ENCODE measurements at regions not wholly inside any gene's neighbourhood (a gene's known extent, or its start where the extent isn't known, plus 50 kb on each side); places are given as distances from the start of the nearest gene placed in this dataset.

DNA sequence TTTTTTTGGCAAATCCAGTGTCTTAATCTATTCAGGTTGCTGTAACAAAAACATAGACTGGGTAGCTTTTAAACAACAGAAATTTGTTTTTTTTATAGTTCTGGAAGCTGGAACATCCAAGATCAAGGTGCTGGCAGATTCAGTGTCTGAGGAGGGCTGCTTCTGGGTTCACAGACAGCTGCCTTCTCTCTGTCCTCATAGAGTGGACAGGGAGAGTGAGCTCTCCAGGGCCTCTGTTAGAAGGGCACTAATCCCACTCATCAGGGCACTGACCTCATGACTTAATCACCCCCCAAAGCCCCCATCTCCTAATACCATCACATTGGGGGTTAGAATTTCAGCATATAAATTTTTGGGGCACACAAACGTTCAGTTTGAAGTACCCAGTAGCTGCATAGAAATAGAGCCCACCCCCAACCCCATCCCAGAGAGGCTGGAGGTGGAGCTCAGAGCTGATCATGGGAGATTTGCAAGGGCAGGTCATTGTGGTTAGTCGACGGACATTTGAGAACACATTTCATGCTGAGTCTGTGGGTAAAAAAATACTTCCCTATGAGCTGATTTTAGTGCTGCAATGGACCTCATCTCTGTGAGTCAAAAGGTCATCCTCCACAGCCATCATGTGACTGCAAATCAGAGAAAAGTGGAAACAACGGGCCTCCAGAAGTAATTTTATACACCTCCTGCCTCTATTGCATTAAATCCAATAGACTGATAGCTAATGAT, 203.1 kb upstream of the CADM1 start:
- H3K36me3 ChIP-seq (ENCODE audit: control insufficient read depth, insufficient read depth, low read length) = no peaks in the 10 kb centered on the region
- H3K9ac ChIP-seq (ENCODE audit: low read depth, low read length) = no peak overlapping the region
- no peaks in the 10 kb centered on the region for H3K27me3 ChIP-seq (ENCODE audit: control insufficient read depth, insufficient read depth, low read length)
- H3K4me1 ChIP-seq (ENCODE audit: control insufficient read depth, insufficient read depth, low read length) = no peaks in the 10 kb centered on the region
- no peaks in the 10 kb centered on the region for H3K9me3 ChIP-seq (ENCODE audit: control insufficient read depth, insufficient read depth, low read length)
- no peak overlapping the region for H3K4me3 ChIP-seq (ENCODE audit: low read depth, low read length)

DNA sequence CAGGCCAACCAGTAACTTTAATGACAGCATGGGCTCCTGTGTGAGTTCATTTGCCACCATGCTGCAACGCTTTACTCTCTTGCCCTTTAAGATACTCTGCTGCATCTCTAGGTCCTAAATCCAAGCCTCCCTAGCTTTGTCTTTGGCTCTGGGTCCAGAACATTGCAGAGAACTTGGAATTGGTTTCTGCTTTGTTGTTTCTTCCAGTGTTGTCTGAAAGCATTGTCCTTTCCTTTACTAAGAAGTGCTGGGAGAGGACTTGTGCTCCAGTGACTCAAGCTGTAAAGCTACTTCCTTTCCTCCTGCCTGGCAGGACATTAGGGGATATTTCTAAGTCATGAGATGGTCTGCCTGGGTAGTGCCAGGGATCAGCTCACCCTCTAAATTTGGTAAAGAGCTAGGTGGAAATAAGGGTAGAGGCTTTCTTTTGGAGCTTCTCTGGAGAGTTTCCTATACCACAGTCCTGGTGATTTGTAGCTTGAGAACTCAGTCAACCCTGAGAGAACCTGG, 202.5 kb upstream of the CADM1 start:
- no peaks in the 10 kb centered on the region for H3K4me1 ChIP-seq (ENCODE audit: control insufficient read depth, insufficient read depth, low read length)
- H3K9me3 ChIP-seq (ENCODE audit: control insufficient read depth, insufficient read depth, low read length) = no peaks in the 10 kb centered on the region
- H3K4me3 ChIP-seq (ENCODE audit: low read depth, low read length) = no peak overlapping the region
- no peak overlapping the region for H3K9ac ChIP-seq (ENCODE audit: low read depth, low read length)
- H3K27me3 ChIP-seq (ENCODE audit: control insufficient read depth, insufficient read depth, low read length) = no peaks in the 10 kb centered on the region
- no peaks in the 10 kb centered on the region for H3K36me3 ChIP-seq (ENCODE audit: control insufficient read depth, insufficient read depth, low read length)

- Histone ChIP-seq H3K4me3 (ENCODE audit: low read depth, low read length) (no peak overlapping the region), H3K36me3 (ENCODE audit: control insufficient read depth, insufficient read depth, low read length) (no peaks in the 10 kb centered on the region), H3K27me3 (ENCODE audit: control insufficient read depth, insufficient read depth, low read length) (no peaks in the 10 kb centered on the region), H3K9me3 (ENCODE audit: control insufficient read depth, insufficient read depth, low read length) (no peaks in the 10 kb centered on the region), H3K9ac (ENCODE audit: low read depth, low read length) (no peak overlapping the region), H3K4me1 (ENCODE audit: control insufficient read depth, insufficient read depth, low read length) (no peaks in the 10 kb centered on the region)
These were observed 201.0 kb upstream of the CADM1 start for GRCh38 chr11:115705200-115705599.

DNA sequence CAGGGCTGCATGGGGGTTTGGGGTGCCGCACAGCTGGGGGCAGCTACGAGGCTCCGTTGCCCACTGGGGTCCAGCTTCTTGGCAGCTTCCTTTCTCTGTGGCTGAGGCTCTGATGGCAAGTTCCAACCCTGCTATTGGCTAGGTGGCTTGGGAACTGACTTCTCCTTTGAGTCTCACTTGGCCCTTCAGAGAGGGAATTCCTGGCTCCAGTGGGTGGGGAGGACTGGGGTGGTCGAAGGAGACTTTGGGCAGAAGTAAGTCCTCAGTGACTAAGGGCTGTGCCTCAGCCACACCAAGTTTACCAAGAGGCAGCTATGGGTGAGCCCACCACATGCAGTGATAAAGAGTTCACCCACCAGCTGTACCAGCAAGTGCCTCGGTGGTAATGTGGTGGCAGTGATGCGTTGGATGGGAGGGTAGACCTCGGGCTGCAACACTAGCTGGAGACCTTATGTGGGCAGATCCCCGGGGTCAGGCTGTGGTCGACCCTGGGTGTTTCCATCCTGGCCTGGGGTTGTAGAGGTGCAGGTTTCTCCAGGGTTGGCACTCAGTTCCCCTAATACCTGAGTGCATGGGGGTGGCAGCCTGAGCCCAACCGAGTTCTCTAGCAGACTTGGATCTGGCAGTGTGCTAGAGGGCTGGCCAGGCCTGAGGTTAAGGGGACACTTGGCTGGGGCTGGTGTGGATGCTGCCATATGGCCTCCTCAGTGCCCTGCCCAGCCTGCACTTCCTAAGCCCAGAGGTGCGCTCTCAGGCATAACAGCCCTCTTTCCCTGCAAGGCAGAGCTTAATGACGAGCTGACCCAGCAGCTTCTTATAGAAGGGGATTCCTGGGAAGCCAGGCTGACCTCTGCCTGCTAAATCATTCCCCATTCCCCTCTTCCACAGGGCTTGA, 197.0 kb upstream of the CADM1 start:
- no peaks in the 10 kb centered on the region for H3K27me3 ChIP-seq (ENCODE audit: control insufficient read depth, insufficient read depth, low read length)
- H3K4me3 ChIP-seq (ENCODE audit: low read depth, low read length) = no peak overlapping the region
- H3K36me3 ChIP-seq (ENCODE audit: control insufficient read depth, insufficient read depth, low read length) = no peaks in the 10 kb centered on the region
- H3K4me1 ChIP-seq (ENCODE audit: control insufficient read depth, insufficient read depth, low read length) = no peaks in the 10 kb centered on the region
- no peaks in the 10 kb centered on the region for H3K9me3 ChIP-seq (ENCODE audit: control insufficient read depth, insufficient read depth, low read length)
- H3K9ac ChIP-seq (ENCODE audit: low read depth, low read length) = no peak overlapping the region

- no peak overlapping the region for H3K9ac ChIP-seq (ENCODE audit: low read depth, low read length)
- H3K4me3 ChIP-seq (ENCODE audit: low read depth, low read length) = no peak overlapping the region
- H3K9me3 ChIP-seq (ENCODE audit: control insufficient read depth, insufficient read depth, low read length) = no peaks in the 10 kb centered on the region
- H3K27me3 ChIP-seq (ENCODE audit: control insufficient read depth, insufficient read depth, low read length) = no peaks in the 10 kb centered on the region
- no peaks in the 10 kb centered on the region for H3K36me3 ChIP-seq (ENCODE audit: control insufficient read depth, insufficient read depth, low read length)
- H3K4me1 ChIP-seq (ENCODE audit: control insufficient read depth, insufficient read depth, low read length) = peaks cover 3% of the 10 kb centered on the region
These were observed 196.3 kb upstream of the CADM1 start for GRCh38 chr11:115700496-115700895.

DNA sequence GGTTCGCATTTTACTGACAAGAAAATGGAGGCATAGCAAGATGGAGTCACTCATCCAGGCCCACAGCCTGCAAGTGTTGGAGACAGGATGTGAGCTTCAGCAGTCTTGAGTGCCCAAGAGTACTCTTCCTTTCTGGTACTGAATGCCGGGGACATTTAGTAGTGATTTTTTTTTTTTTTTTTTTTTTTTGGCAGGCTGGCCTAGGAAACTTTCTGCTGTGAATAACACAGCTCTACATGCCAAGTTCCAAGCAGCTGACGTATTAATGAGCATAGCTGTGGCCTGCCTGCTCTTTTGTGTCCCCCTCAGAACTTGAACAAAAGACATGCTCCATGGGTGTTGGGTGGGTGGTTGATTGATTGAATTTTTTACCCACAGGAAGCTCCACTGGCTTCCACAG, 195.5 kb upstream of the CADM1 start:
- H3K9ac ChIP-seq (ENCODE audit: low read depth, low read length) = no peak overlapping the region

DNA sequence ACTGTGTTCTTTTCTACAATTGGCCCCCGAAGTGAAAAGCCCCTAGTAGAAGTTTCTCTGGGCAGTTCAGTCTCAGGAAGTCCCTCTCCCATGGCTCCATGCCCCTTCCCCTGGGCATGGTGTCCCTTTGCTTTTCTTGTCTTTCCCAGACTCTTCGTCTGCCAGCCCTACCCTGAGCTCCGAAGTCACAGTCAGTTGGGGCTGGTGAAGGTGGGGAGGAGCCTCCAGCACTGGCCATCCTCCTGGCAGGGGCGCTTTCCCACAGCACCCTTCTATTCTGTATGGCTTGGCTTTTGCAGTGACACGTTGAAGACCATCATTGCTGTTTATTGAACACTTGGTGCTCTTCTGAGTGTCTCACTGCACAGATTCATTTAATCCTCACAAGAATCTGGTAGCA, 195.1 kb upstream of the CADM1 start:
- no peaks in the 10 kb centered on the region for H3K9me3 ChIP-seq (ENCODE audit: control insufficient read depth, insufficient read depth, low read length)
- no peaks in the 10 kb centered on the region for H3K27me3 ChIP-seq (ENCODE audit: control insufficient read depth, insufficient read depth, low read length)
- H3K36me3 ChIP-seq (ENCODE audit: control insufficient read depth, insufficient read depth, low read length) = no peaks in the 10 kb centered on the region

More for the DNA sequence above, 195.5 kb upstream of the CADM1 start:
- Histone ChIP-seq H3K9me3 (ENCODE audit: control insufficient read depth, insufficient read depth, low read length) (no peaks in the 10 kb centered on the region), H3K4me1 (ENCODE audit: control insufficient read depth, insufficient read depth, low read length) (peaks cover 3% of the 10 kb centered on the region), H3K27me3 (ENCODE audit: control insufficient read depth, insufficient read depth, low read length) (no peaks in the 10 kb centered on the region), H3K36me3 (ENCODE audit: control insufficient read depth, insufficient read depth, low read length) (no peaks in the 10 kb centered on the region), H3K4me3 (ENCODE audit: low read depth, low read length) (no peak overlapping the region)

DNA sequence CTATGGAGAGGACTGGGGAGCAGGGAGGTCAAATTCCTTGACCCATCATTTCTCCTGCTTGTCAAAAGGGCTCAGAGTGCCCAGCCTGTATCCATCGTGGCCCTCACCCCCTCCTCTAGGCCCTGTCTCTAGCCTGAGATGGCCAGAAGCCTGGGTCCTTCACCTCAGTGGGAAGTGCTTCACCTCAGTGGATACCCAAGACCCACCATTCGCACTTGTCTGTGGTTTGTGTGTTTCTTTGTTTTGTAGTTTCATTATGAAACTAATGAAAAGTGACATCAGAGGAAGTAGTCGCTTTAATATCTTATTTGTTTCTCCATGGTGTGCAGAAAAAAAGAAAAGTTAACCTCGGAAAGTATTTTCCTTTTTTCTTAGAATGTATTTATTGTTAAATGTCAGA, 194.0 kb upstream of the CADM1 start:
- Histone ChIP-seq H3K9me3 (ENCODE audit: control insufficient read depth, insufficient read depth, low read length) (no peaks in the 10 kb centered on the region), H3K4me1 (ENCODE audit: control insufficient read depth, insufficient read depth, low read length) (peaks cover 3% of the 10 kb centered on the region), H3K4me3 (ENCODE audit: low read depth, low read length) (no peak overlapping the region), H3K9ac (ENCODE audit: low read depth, low read length) (no peak overlapping the region), H3K36me3 (ENCODE audit: control insufficient read depth, insufficient read depth, low read length) (no peaks in the 10 kb centered on the region), H3K27me3 (ENCODE audit: control insufficient read depth, insufficient read depth, low read length) (no peaks in the 10 kb centered on the region)

More for the DNA sequence above, 195.1 kb upstream of the CADM1 start:
- no peak overlapping the region for H3K4me3 ChIP-seq (ENCODE audit: low read depth, low read length)
- peaks cover 3% of the 10 kb centered on the region for H3K4me1 ChIP-seq (ENCODE audit: control insufficient read depth, insufficient read depth, low read length)
- H3K9ac ChIP-seq (ENCODE audit: low read depth, low read length) = no peak overlapping the region

DNA sequence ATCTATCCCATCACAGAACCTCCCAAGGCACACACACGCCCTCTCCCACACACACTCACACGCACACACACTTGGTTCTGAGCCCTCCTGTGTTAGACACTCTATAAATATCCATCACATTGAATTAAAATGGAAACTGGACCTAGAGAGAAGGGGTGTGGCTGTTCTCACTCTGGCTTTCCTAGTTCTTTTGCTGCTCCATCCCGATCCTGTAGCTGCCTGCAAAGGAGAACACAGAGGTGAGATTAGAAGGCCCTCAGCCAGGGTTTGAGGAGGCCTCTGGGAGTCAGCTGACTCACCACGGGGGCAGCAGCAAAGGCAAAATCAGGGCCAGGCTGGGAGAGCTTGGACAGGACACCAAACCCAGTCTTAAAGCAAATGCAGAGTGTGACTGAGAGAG, 192.3 kb upstream of the CADM1 start:
- H3K36me3 ChIP-seq (ENCODE audit: control insufficient read depth, insufficient read depth, low read length) = no peaks in the 10 kb centered on the region
- H3K4me3 ChIP-seq (ENCODE audit: low read depth, low read length) = no peak overlapping the region
- H3K9ac ChIP-seq (ENCODE audit: low read depth, low read length) = no peak overlapping the region
- H3K9me3 ChIP-seq (ENCODE audit: control insufficient read depth, insufficient read depth, low read length) = no peaks in the 10 kb centered on the region
- no peaks in the 10 kb centered on the region for H3K27me3 ChIP-seq (ENCODE audit: control insufficient read depth, insufficient read depth, low read length)
- peaks cover 3% of the 10 kb centered on the region for H3K4me1 ChIP-seq (ENCODE audit: control insufficient read depth, insufficient read depth, low read length)

DNA sequence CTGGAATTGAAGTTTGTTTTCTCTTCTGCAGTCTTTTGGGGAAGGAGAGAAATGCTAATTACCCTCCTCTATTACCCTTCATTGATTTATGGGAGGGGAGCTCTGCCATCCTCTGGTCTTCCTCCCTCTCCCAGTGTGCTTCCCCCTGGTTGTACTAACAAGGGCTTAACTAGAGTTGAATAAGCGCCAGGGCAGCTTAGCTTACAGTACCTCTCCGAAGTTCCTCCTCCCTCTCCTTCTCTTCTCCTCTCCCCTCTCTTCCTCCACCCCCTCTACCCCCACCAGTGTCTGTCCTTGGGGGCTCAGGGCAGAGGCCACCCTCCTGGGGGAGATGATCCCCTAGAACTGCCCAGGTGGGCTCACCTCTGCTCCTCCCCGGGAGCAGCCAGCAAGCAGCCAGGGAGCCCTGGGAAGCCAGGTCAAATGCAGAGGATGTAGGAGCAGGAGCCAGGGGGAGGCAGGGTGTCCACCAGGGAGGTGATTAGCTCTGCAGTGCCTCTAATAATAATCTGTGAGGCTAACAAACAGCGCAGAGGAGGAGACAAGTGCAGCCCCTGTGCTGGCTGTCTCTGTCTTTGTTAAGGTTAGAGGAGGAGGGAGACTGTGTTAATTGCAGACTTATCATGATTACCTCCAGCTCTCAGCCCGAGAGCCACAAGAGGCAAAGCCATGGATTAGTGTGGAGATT, 191.6 kb upstream of the CADM1 start:
- H3K9me3 ChIP-seq (ENCODE audit: control insufficient read depth, insufficient read depth, low read length) = no peaks in the 10 kb centered on the region
- H3K4me3 ChIP-seq (ENCODE audit: low read depth, low read length) = no peak overlapping the region
- peak overlapping the region; percentile 13 for H3K9ac ChIP-seq (ENCODE audit: low read depth, low read length)
- H3K4me1 ChIP-seq (ENCODE audit: control insufficient read depth, insufficient read depth, low read length) = peaks cover 3% of the 10 kb centered on the region
- no peaks in the 10 kb centered on the region for H3K27me3 ChIP-seq (ENCODE audit: control insufficient read depth, insufficient read depth, low read length)
- no peaks in the 10 kb centered on the region for H3K36me3 ChIP-seq (ENCODE audit: control insufficient read depth, insufficient read depth, low read length)

- no peaks in the 10 kb centered on the region for H3K27me3 ChIP-seq (ENCODE audit: control insufficient read depth, insufficient read depth, low read length)
- no peak overlapping the region for H3K9ac ChIP-seq (ENCODE audit: low read depth, low read length)
- H3K9me3 ChIP-seq (ENCODE audit: control insufficient read depth, insufficient read depth, low read length) = no peaks in the 10 kb centered on the region
- no peak overlapping the region for H3K4me3 ChIP-seq (ENCODE audit: low read depth, low read length)
- peaks cover 3% of the 10 kb centered on the region for H3K4me1 ChIP-seq (ENCODE audit: control insufficient read depth, insufficient read depth, low read length)
- no peaks in the 10 kb centered on the region for H3K36me3 ChIP-seq (ENCODE audit: control insufficient read depth, insufficient read depth, low read length)
These were observed 188.8 kb upstream of the CADM1 start for GRCh38 chr11:115693002-115693401.
